Stimulated activated CD8-positive, alpha-beta memory T cell treated with anti-CD3 and anti-CD28 coated beads, Interleukin-7, amount 100 ng/mL, for 1 hour (primary cell): ENCODE measurements at regions not wholly inside any gene's neighbourhood (a gene's known extent, or its start where the extent isn't known, plus 50 kb on each side); places are given as distances from the start of the nearest gene placed in this dataset.
"Not testable (repeated sequence)": the region's sequence is repeated elsewhere in the genome, so short reads cannot be mapped to it uniquely, and the experiment has no call there.

Source experiments
- DNase-seq, 2 donors: peaks; one replicate each; pipeline ENCODE4 v3.0.0-alpha.2; 2020; ENCODE audit warnings: low read depth in 2 of 2

GRCh38 chr22:44650806-44651205 is 51.2 kb upstream of the PRR5 start:
- no peak for DNase-seq

GRCh38 chr22:44648821-44649565 is 53.0 kb upstream of the PRR5 start:
- no peak for DNase-seq

GRCh38 chr22:44648085-44648820 is 53.8 kb upstream of the PRR5 start:
- DNase-seq = no peak

- DNase-seq = no peak
Measured at GRCh38 chr22:44647141-44647540, 54.9 kb upstream of the PRR5 start.

- DNase-seq = no peak
Measured at GRCh38 chr22:44646668-44647067, 55.3 kb upstream of the PRR5 start.

- DNase-seq = no peak
Measured at GRCh38 chr22:44646141-44646540, 55.9 kb upstream of the PRR5 start.

GRCh38 chr22:44645531-44645930 is 56.5 kb upstream of the PRR5 start:
- no peak for DNase-seq

- no peak for DNase-seq
Measured at GRCh38 chr22:44645083-44645482, 56.9 kb upstream of the PRR5 start.

GRCh38 chr22:44643526-44644101 is 58.4 kb upstream of the PRR5 start:
- DNase-seq = not testable (repeated sequence)

- DNase-seq = no peak
Measured at GRCh38 chr22:44642096-44642644, 59.8 kb upstream of the PRR5 start.

- no peak for DNase-seq
Measured at GRCh38 chr22:44640618-44641155, 61.3 kb upstream of the PRR5 start.

GRCh38 chr22:44639891-44640617 is 62.0 kb upstream of the PRR5 start:
- no peak for DNase-seq

- DNase-seq = no peak
Measured at GRCh38 chr22:44638971-44639760, 62.8 kb upstream of the PRR5 start.

GRCh38 chr22:44636502-44637206 is 65.3 kb upstream of the PRR5 start:
- DNase-seq = not testable (repeated sequence)

GRCh38 chr22:44635567-44635966 is 66.4 kb upstream of the PRR5 start:
- not testable (repeated sequence) for DNase-seq

GRCh38 chr22:44634426-44635321 is 67.3 kb upstream of the PRR5 start:
- no peak for DNase-seq

- no peak for DNase-seq
Measured at GRCh38 chr22:44633647-44634046, 68.4 kb upstream of the PRR5 start.

GRCh38 chr22:44632541-44633396 is 69.2 kb upstream of the PRR5 start:
- no peak for DNase-seq
